UCSD-AML1 (cell line): ENCODE measurements at regions not wholly inside any gene's neighbourhood (a gene's known extent, or its start where the extent isn't known, plus 50 kb on each side); places are given as distances from the start of the nearest gene placed in this dataset.

Experiments
- DNase-seq: peaks from one replicate; lab custom pipeline; 2025; ENCODE audit not compliant: unreplicated experiment; lab: John Stamatoyannopoulos, UW

GRCh38 chr13:40207001-40207478 is 459.4 kb downstream of the FOXO1 start:
- DNase-seq: no peak

DNA sequence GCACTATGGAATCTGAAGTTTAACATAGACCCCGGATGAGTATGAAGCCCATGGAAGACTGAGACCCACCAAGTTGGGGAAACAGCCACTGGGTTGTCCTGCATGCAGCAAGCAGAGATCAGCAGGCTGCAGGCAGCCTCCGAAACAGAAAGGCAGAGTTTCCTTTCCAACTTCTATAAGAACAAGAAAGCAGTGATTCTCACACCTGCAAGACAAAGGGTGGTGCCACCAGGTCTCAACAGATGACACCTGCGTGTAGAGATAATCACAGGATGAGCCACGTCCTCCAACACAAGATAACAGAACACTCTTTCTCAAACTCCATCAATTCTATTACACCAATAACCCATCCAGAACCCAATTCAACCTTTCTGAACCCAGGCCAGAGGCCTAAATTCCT is 457.9 kb downstream of the FOXO1 start:
- DNase-seq: no peak

GRCh38 chr13:40210865-40211585 is 455.4 kb downstream of the FOXO1 start:
- no peak for DNase-seq

GRCh38 chr13:40211586-40211968 is 454.9 kb downstream of the FOXO1 start:
- no peak for DNase-seq

DNA sequence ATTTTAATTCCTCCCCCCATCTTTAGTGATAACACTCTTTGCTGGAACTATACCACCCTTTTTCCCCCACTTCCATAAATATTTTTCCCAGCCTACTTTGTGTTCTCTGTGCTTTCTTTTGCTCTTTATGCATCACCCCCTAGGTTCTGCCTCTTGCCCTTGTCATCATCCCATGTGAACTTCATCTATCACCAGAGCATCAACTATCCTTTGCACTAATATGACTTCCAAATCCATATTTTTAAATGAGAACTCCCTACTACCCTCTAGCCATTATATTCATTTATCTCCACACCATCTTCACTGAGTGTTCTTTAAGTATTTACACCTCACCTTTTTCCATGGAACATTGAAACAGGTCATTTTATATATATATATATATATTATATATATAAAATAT is 452.7 kb downstream of the FOXO1 start:
- no peak for DNase-seq

- no peak for DNase-seq
Measured at GRCh38 chr13:40215311-40215710, 451.1 kb downstream of the FOXO1 start.

DNA sequence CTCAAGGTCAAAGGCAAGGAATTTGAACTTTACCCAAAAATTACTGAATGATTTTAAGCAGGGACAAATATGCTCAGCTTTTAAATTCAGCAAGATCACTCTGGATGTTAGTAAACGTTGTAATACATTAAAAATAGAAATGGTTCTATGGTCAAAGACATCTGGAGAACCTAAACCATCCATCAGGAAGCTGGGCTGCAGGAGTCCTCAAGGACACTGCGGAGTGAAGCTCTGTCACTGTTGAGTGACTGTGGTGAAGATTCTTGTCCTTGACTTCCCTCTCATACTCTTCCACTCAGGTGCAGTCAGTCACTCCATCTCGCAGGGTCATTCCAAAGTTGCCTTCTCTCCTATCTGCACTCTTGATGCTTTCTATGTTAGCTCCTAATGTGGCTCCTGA is 450.7 kb downstream of the FOXO1 start:
- no peak for DNase-seq

DNA sequence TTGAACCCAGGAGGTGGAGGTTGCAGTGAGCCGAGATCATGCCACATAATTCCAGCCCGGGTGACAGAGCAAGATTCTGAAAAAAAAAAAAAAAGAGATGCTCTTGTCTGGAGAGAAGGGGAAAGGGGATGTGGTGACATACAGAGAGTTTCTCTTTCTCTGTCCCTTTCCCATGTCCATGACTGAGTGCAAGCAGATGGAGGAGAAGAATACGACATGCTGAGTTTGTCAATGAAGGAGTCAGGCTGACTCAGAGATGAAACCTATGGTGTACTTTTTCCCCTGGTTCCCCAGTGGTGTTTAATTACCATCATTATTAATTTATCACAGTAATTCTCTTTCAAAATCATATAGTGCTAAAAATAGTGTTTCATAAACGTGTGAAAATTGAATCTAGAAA is 448.8 kb downstream of the FOXO1 start:
- no peak for DNase-seq

GRCh38 chr13:40220299-40220935 is 446.0 kb downstream of the FOXO1 start:
- no peak for DNase-seq

GRCh38 chr13:40221131-40221459 is 445.3 kb downstream of the FOXO1 start:
- DNase-seq: no peak

- DNase-seq: no peak
Measured at GRCh38 chr13:40221460-40222201, 444.8 kb downstream of the FOXO1 start.

DNA sequence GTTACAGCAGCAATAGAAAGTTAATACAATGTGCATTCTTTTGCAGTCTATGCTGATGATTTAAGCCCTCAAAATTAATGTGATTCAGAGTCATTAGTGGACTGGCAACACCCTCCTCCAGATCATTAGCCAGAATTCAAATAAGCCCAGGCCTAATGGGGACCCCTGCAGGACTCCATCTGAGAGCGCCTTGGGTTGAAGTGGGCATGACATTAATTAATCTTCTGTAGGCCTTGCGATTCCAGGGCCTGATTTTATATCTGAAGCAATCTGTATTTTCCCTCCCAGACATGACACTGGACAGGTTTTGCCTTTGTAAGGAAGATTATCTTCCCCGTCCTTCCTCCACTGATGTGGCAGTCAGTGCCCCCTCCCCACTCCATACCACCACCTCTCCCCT is 442.9 kb downstream of the FOXO1 start:
- DNase-seq: no peak

GRCh38 chr13:40228496-40228895 is 437.9 kb downstream of the FOXO1 start:
- no peak for DNase-seq

DNA sequence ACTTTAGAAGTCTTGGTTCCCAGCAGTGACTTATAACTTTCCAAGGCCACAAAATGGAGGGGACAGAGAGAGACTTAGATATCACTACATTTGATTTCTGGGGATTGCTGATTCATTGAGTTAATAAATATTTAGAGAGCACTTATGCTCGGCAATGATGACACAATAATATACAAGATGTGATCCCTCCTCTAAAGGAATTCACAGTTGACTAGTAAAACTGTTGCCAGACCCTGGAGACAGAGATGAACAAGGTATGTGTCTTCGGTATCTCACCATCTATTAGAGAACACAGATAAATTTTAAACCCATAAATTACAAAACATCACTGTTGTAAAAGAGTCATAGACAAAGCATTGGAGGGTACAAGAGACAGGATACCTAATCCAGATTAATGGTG is 437.5 kb downstream of the FOXO1 start:
- no peak for DNase-seq

GRCh38 chr13:40230833-40231266 is 435.6 kb downstream of the FOXO1 start:
- DNase-seq: no peak

- no peak for DNase-seq
Measured at GRCh38 chr13:40231311-40231710, 435.1 kb downstream of the FOXO1 start.

GRCh38 chr13:40231751-40232150 is 434.7 kb downstream of the FOXO1 start:
- no peak for DNase-seq

DNA sequence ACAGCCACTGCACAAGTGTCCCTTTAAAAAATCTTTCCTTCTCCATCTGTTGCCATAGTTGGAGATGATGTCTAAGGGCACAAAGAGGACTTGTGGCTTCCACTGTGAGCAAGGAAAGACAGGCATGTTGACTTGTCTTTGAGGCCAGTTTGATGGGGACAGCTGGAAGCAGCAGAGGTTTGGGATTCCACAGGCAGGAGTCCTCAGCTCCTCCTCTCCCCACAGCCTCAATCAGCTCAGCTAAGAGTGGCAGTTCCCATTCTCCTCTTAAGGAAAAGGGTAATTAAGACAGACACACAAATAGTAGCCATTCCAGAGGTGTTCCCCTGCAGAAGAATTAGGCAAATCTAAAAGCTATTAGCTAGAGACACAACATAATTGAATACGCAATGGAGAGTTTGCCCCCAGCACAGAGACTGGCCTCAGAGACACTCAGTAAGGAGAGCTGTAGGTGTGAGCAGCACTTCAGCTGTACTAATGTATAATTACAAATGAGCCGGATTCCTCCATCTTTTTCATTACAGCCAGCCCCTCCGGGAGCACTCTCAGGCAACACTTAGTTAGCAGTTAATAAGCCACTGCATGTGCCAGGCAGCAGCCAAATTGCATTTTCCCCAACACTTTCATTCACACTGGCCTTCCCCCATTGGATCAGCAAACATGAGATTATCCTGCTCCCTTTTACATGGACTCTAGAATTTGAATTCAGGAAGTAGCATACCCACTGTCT is 434.0 kb downstream of the FOXO1 start:
- no peak for DNase-seq

DNA sequence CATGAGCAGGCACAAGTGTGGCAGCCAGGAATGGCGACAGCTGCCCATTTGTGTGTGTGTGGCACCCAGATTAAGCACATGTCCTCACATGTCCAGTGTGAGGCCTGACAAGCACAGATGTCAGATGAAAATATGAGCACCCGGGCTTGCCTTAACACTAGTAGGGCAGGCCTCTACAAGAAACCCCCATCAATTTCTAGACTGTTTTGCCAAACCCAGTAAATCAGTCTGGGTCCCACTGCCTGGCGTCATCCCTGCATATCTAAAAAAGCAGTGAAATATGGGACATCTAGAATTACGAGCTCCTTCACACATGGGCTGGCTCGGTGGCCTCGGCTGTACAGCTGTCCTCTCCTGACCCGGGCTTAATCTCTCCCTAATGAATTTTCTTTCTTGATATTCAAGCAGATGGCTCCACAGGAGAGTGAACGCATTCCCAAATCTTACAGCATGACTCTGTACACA is 432.7 kb downstream of the FOXO1 start:
- no peak for DNase-seq

GRCh38 chr13:40235160-40235796 is 431.2 kb downstream of the FOXO1 start:
- no peak for DNase-seq
